Endothelial cell of umbilical vein (primary cell): ENCODE measurements at regions not wholly inside any gene's neighbourhood (a gene's known extent, or its start where the extent isn't known, plus 50 kb on each side); places are given as distances from the start of the nearest gene placed in this dataset.

Source experiments
- BruUV-seq: library from RNA; stranded (reverse); fragments of 400-500 nt; replicated peaks from 2 replicates; lab custom pipeline; 2021; lab: Mats Ljungman, UMichigan
- CTCF ChIA-PET: fragments of 300-600, 350-600 bp; sonication (Branson Sonifier 250); formaldehyde crosslinking; loops from one replicate; lab custom pipeline; 2021; ENCODE audit warnings: antibody characterized with exemption, inconsistent platforms; lab: Charles Lee
- POLR2A ChIA-PET: fragments of 300-600, 350-600 bp; sonication (Branson Sonifier 250); formaldehyde crosslinking; loops from one replicate; lab custom pipeline; 2021; ENCODE audit warnings: antibody characterized with exemption, inconsistent platforms; lab: Charles Lee
- DNase-seq: peaks from one replicate; pipeline ENCODE4 v3.0.0-alpha.2; 2011; ENCODE audit warnings: low read depth, low spot score
- FAIRE-seq: peaks from 2 replicates; lab custom pipeline; 2011; peaks lifted over from hg19 to GRCh38; lab: Jason Lieb, UNC
- H2AFZ ChIP-seq: 2 replicates; pipeline ENCODE4 v1.6.0; 2012; ENCODE audit warnings: low read depth, low read length, control low read depth, inconsistent platforms
- H3K27ac ChIP-seq: 2 replicates; pipeline ENCODE4 v1.5.1; 2011; ENCODE audit warnings: low read depth, mild to moderate bottlenecking, control low read depth, low read length, moderate library complexity; ENCODE audit not compliant: insufficient read depth
- H3K27me3 ChIP-seq, 2 experiments: 2 replicates each; pipeline versions ENCODE4 v1.6.0 to v1.6.1; 2011; ENCODE audit warnings: low read length in 2 of 2, mixed read lengths in 1 of 2; ENCODE audit not compliant: control insufficient read depth in 2 of 2, insufficient read depth in 2 of 2
- H3K36me3 ChIP-seq, 2 experiments: 2 replicates in 1 of 2; 3 replicates in 1 of 2; pipeline ENCODE4 v1.5.1; 2011; ENCODE audit warnings: low read length in 2 of 2, mild to moderate bottlenecking in 1 of 2, moderate library complexity in 1 of 2; ENCODE audit not compliant: control insufficient read depth in 2 of 2, insufficient read depth in 2 of 2; ENCODE audit errors: extremely low read depth in 1 of 2
- H3K4me1 ChIP-seq: 3 replicates; pipeline ENCODE4 v1.5.1; 2011; ENCODE audit warnings: mild to moderate bottlenecking, low read length; ENCODE audit not compliant: control insufficient read depth, insufficient read depth; ENCODE audit errors: extremely low read depth
- H3K4me2 ChIP-seq: 2 replicates; pipeline ENCODE4 v1.6.1; 2011; ENCODE audit warnings: low read length, control low read depth, mixed read lengths; ENCODE audit not compliant: insufficient read depth
- H3K4me3 ChIP-seq, 3 experiments: fragments of 200-600 bp in 1 of 3; sonication (generic), shearing (Covaris generic) in 1 of 3; replicated peaks in 1 of 3; 2 replicates each; pipeline ENCODE4 v1.5.1; 2011 to 2016; ENCODE audit warnings: control low read depth in 3 of 3, low read length in 3 of 3, mild to moderate bottlenecking in 2 of 3, inconsistent platforms in 1 of 3, low read depth in 1 of 3, moderate library complexity in 1 of 3; ENCODE audit not compliant: insufficient read depth in 1 of 3
- H3K79me2 ChIP-seq: 2 replicates; pipeline ENCODE4 v1.6.0; 2012; ENCODE audit warnings: low read length, inconsistent platforms; ENCODE audit not compliant: control insufficient read depth, insufficient read depth
- H3K9ac ChIP-seq: replicated peaks from 2 replicates; pipeline ENCODE3; 2011; ENCODE audit warnings: low read length, control low read depth; ENCODE audit not compliant: insufficient read depth; ENCODE audit errors: extremely low read depth
- H3K9me1 ChIP-seq: replicated peaks from 3 replicates; pipeline ENCODE4 v1.6.0; 2011; ENCODE audit warnings: mild to moderate bottlenecking, low read length; ENCODE audit not compliant: control insufficient read depth, insufficient read depth; ENCODE audit errors: extremely low read depth
- H3K9me3 ChIP-seq: replicated peaks from 2 replicates; pipeline ENCODE4 v1.5.1; 2012; ENCODE audit warnings: low read length, inconsistent platforms; ENCODE audit not compliant: control insufficient read depth, insufficient read depth
- H4K20me1 ChIP-seq: replicated peaks from 2 replicates; pipeline ENCODE3; 2011; ENCODE audit warnings: mild to moderate bottlenecking, low read length; ENCODE audit not compliant: control insufficient read depth, insufficient read depth; ENCODE audit errors: extremely low read depth
- CTCF ChIP-seq, 2 donors: IDR thresholded peaks; 1 replicate in 1 of 2; 2 replicates in 1 of 2; pipeline ENCODE4 v1.5.1; 2011; ENCODE audit warnings: low read length in 2 of 2, mild to moderate bottlenecking in 2 of 2, moderate library complexity in 2 of 2, control low read depth in 1 of 2, inconsistent platforms in 1 of 2, low read depth in 1 of 2; ENCODE audit not compliant: insufficient read depth in 1 of 2; ENCODE audit errors: extremely low read depth in 1 of 2
- EZH2 ChIP-seq: IDR thresholded peaks from 2 replicates; pipeline ENCODE4 v1.6.1; 2012; ENCODE audit warnings: borderline replicate concordance, low read depth, mild to moderate bottlenecking, moderate library complexity, low read length, inconsistent platforms; ENCODE audit not compliant: severe bottlenecking
- FOS ChIP-seq: IDR thresholded peaks from 2 replicates; pipeline ENCODE4 v1.6.1; 2011; ENCODE audit warnings: mild to moderate bottlenecking, low read length, moderate library complexity, borderline replicate concordance; ENCODE audit not compliant: insufficient read depth
- GATA2 ChIP-seq: IDR thresholded peaks from 2 replicates; pipeline ENCODE4 v1.7.0; 2011; ENCODE audit warnings: low read depth, mild to moderate bottlenecking, moderate library complexity, mixed read lengths, low read length; ENCODE audit not compliant: insufficient read length, insufficient read depth
- JUN ChIP-seq: IDR thresholded peaks from 2 replicates; pipeline ENCODE4 v1.6.1; 2011; ENCODE audit warnings: borderline replicate concordance, low read depth; ENCODE audit not compliant: insufficient read length, insufficient read depth
- MAX ChIP-seq: IDR thresholded peaks from 2 replicates; pipeline ENCODE4 v1.6.1; 2011; ENCODE audit not compliant: insufficient read depth, insufficient read length
- MYC ChIP-seq: IDR thresholded peaks from one replicate; pipeline ENCODE4 v1.6.1; 2011; ENCODE audit warnings: mild to moderate bottlenecking, low read depth, low read length
- POLR2A ChIP-seq: IDR thresholded peaks from 2 replicates; pipeline ENCODE4 v1.6.1; 2012; ENCODE audit warnings: low read depth, mild to moderate bottlenecking, control low read depth, low read length
- POLR2AphosphoS5 ChIP-seq: IDR thresholded peaks from 2 replicates; pipeline ENCODE4 v1.6.1; 2012; ENCODE audit warnings: low read depth, mild to moderate bottlenecking, control low read depth, low read length, moderate library complexity; ENCODE audit not compliant: insufficient read depth
- dilution Hi-C: fragments of 300-500 bp; cut with MboI; formaldehyde crosslinking; loops from one replicate; pipeline ENCODE4 v1.15.0; 2019; ENCODE audit warnings: low sequenced_read_pairs; ENCODE audit not compliant: extremely low pct_ligation_motif_present
- intact Hi-C: fragments of 100-400 bp; cut with micrococcal nuclease; formaldehyde crosslinking; loops from one replicate; pipeline ENCODE4 v1.10.0; 2022

GRCh38 chr6:110530671-110531070 lies 54.3 kb upstream of the SLC22A16 start:
- no peaks in the 10 kb centered on the region for H4K20me1 ChIP-seq
- H2AFZ ChIP-seq: no peak overlapping the region
- H3K4me1 ChIP-seq: peaks cover 27% of the 10 kb centered on the region
- H3K9ac ChIP-seq: no peak overlapping the region
- TF ChIP-seq FOS: no peak
- TF ChIP-seq POLR2A: no peak
- no peak for TF ChIP-seq EZH2
- TF ChIP-seq JUN: no peak
- no peak for TF ChIP-seq CTCF (IDR thresholded peaks at IDR 0.05; ENCODE audit: extremely low read depth in 1 of 2, insufficient read depth in 1 of 2, low read depth in 1 of 2, low read length in 2 of 2)
- TF ChIP-seq POLR2AphosphoS5: no peak
- no peak for TF ChIP-seq GATA2
- TF ChIP-seq MAX: no peak
- TF ChIP-seq MYC: no peak
- intact Hi-C loops (no loop called here), dilution Hi-C loops (no loop called here)
- DNase-seq (no peak), FAIRE-seq (no peak)
- H3K9me1 ChIP-seq: no peaks in the 10 kb centered on the region
- H3K27ac ChIP-seq: no peak overlapping the region
- peaks cover 44 to 53% of the 10 kb centered on the region in 2 experiments for H3K27me3 ChIP-seq
- H3K36me3 ChIP-seq: no peaks in the 10 kb centered on the region
- H3K9me3 ChIP-seq: no peaks in the 10 kb centered on the region
- ChIA-PET CTCF (no interaction called here), POLR2A (no interaction called here)
- no peak overlapping the region for H3K4me2 ChIP-seq
- H3K79me2 ChIP-seq: no peaks in the 10 kb centered on the region
- no peak overlapping the region for H3K4me3 ChIP-seq
- no TSS peak for BruUV-seq
